ENCODE measurements at regions not wholly inside any gene's neighbourhood (a gene's known extent, or its start where the extent isn't known, plus 50 kb on each side); places are given as distances from the start of the nearest gene placed in this dataset.
A peak's percentile ranks its signal among the peaks of the same experiment; 100 is the strongest.

GRCh38 chr7:36011588-36011965 is 141.5 kb upstream of the EEPD1 start:
- ATAC-seq, result no peak

- ATAC-seq, result no peak
These were observed 139.6 kb upstream of the EEPD1 start for GRCh38 chr7:36013246-36014014.

DNA sequence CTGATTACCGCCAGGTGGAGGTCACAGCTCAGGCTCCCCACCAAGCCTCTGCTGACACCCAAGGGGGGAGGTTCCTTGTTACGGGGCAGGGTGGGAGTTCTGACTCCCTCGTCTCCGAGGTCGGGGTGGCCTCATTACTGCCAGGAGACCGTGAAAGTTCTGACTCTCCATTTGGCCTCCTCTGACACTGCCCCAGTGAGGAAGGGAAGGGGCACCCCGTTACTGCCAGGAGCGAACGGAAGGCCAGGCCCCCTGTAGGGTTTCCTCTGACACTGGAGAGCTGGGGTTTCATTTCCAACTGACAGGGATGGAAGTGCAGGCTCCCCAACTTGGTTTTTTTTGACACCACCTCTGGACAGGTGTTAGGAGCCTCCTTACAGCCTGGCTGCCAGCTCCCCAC is 138.1 kb upstream of the EEPD1 start:
- no peak for ATAC-seq

- no peak for ATAC-seq
These were observed 137.3 kb upstream of the EEPD1 start for GRCh38 chr7:36015733-36016132.

DNA sequence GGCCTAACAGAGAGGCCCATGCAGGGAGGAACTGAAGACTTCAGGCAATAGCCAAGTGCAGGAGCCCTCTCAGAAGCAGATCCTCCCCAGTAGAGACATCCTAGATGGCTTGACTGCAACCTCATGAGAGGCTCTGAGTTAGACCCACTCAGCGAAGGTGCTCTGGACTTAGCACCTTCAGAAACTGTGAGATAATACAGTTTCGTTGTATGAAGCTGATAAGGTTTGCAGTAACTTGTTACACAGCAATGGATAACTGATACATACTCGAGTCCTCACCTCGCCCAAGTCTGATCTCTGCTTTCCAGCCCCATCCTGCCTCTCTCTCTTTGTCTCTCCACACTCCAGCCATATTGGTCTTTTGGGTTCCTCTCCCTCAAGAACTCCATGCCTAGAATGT is 136.4 kb upstream of the EEPD1 start:
- ATAC-seq, result no peak

DNA sequence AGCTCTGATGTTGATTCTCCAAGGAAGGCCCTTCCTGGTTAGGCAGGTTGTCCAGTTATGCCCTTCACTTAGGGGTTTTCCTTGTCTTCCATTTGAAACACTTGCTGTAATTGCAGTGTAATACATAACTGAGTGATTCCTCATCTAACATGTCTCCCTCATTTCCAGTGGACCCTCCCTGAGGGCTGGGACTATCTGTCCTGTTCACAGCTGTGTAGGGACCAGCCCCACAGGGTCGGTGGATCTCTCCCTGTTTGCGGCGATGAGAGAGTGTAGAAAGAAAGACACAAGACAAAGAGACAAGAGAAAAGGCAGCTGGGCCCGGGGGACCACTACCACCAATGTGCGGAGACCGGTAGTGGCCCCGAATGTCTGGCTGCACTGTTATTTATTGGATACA is 135.9 kb upstream of the EEPD1 start:
- ATAC-seq, result no peak

DNA sequence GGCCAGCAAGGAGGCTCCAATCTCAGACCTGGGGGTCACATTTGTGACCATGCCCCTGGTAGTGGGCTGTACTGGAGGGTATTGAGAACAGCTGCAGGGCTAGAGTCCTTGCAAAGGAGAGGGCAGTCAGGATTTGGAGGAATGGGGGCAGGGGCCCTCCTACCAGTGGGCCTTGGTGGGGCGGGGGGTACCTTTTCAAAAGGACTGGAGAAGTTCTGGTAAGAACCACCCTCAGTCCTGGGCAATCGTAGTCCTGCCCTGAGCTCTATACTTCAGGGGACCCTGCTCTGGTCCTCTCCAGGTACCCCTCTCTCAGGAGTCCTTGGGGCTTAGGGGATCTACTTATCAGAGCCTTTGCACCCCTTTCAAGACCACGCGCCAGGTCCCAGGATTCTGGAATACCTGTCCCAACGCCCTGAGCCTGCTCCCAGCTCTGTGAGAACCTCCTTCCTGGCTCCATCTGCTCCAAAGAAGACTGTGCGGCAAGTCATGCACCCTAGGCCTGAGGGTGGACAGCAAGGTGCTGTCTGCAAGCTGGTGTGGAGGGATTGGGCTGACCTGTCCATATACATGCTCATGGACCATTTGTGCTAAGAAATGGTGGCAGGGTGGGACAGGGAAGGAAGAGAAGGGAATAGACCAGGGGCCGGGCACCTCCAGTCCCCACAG is 134.1 kb upstream of the EEPD1 start:
- no peak for ATAC-seq

DNA sequence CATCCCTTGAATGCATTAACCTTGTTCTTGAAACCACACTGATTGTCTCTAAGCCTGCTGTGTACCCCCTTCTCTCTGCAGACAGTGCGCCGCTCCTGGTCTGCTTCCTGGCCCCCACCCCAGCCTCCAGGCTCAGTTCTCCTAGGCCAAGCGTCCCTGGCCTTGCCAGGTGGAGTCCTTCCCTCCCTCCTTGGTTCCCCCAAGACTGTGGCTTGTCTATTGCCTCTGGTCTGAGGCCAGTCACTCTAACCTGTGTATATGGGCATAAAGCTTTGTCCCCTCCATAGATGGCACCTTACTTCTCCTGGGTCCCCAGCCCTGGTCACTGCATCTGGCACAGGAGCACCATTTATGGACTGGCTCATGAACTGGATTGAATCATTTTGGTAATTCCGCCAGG is 133.5 kb upstream of the EEPD1 start:
- ATAC-seq, result no peak

GRCh38 chr7:36019980-36020379 is 133.1 kb upstream of the EEPD1 start:
- ATAC-seq, result no peak

DNA sequence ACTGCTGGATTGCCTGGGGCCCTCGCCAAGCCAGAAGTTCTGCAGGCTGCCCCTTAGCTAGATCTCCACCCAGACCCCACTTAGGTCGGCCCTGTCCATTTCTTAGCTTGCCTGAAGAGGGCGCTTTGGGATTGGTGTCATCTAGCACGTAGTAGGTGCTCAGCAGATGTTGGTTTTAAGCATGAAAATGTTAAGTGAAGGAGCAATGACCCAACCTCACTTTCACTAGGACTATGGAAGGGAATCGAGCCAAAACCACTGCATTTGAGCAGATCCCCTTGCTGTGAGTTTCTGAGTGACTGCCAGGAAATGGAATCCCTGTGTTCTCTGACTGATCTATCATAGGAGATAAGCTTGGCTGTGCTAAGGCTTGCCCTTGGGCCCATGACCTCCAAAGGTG is 131.7 kb upstream of the EEPD1 start:
- ATAC-seq, result no peak

GRCh38 chr7:36021917-36022550 is 131.0 kb upstream of the EEPD1 start:
- peak; percentile 23 for ATAC-seq

- ATAC-seq, result no peak
These were observed 130.0 kb upstream of the EEPD1 start for GRCh38 chr7:36023033-36023560.

- no peak for ATAC-seq
These were observed 127.9 kb upstream of the EEPD1 start for GRCh38 chr7:36025190-36025589.

GRCh38 chr7:36029311-36029710 is 123.7 kb upstream of the EEPD1 start:
- ATAC-seq, result no peak

- ATAC-seq, result no peak
These were observed 123.1 kb upstream of the EEPD1 start for GRCh38 chr7:36029853-36030515.

- no peak for ATAC-seq
These were observed 120.7 kb upstream of the EEPD1 start for GRCh38 chr7:36032361-36032818.

GRCh38 chr7:36034020-36034419 is 119.0 kb upstream of the EEPD1 start:
- ATAC-seq, result no peak

DNA sequence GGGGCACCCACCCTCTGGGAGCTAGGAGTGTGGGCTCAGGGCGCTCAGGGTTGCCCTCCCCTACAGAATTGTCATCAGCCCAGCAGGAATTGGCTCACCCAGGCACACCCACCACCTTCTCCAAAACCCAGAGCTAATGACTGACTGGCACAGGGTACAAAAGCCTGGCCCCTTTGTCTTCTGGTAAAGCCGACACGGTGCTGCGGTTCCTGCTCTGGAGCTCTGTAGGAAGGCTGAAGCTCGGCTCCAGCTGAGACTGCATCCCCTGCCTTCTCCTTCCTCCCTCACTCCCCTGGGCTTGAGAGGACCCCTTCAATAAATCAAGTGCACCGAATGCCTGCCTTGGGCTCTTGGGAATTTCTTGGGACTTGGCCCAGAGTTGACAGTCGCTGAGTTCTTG is 117.9 kb upstream of the EEPD1 start:
- ATAC-seq, result no peak

- no peak for ATAC-seq
These were observed 116.5 kb upstream of the EEPD1 start for GRCh38 chr7:36036590-36036989.

DNA sequence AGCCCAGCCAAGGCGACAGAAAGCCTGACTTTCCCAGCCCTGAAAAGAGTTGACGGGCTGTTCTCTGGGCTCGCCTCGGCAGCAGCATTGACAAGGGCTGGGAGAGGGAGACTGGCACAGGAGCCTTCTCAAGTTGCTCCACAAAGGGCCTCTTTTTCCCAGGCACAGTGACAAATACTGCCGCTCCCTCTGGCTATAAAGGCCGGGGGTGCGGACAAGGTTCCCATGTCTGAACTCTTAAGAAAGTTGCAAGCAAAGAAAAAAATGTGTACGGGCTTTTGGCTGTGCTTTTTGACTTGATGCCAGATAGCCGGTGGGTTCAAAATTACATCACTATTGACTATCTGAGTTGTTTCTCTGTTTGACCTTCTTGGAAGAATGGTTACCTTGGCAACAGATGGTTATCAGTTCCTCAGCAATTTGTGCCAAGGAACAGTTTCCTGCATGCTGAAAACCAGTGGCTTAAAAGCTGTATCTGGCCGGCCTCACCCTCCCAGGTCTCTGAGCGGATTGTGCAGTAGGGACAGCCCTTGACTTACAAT is 115.9 kb upstream of the EEPD1 start:
- peak; percentile 65 for ATAC-seq

- ATAC-seq, result no peak
These were observed 114.9 kb upstream of the EEPD1 start for GRCh38 chr7:36038063-36038721.

DNA sequence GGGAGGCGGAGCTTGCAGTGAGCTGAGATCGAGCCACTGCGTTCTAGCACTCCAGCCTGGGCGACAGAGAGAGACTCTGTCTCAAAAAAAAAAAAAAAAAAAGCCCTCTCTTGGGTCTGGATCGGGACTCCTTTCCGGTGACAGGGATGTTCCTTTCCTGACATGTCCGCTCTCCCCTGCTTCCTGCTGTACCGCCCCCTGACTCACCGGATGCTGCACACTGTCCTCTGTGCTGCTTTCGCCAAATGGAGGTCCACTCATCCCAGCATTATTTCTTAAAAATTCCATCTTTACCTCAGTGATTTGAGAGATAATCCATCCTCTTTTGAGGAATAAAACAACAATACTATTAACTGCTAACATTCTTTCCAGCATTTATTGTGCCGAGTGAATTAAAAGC is 113.8 kb upstream of the EEPD1 start:
- no peak for ATAC-seq
